PC-3 (cell line): ENCODE measurements at regions not wholly inside any gene's neighbourhood (a gene's known extent, or its start where the extent isn't known, plus 50 kb on each side); places are given as distances from the start of the nearest gene placed in this dataset.

Experiments
- ATAC-seq: fragments of 200-7000 bp; cut with Tn5 transposase; 2 replicates; pipeline ENCODE4 v1.9.1; 2020; ENCODE audit warnings: mild to moderate bottlenecking, moderate library complexity
- BruUV-seq: library from RNA; stranded (reverse); fragments of 400-500 nt; replicated peaks from 2 replicates; lab custom pipeline; 2021; lab: Mats Ljungman, UMichigan
- CTCF ChIA-PET: fragments of 300-600 bp; sonication (Branson Sonifier 250); formaldehyde crosslinking; loops from one replicate; lab custom pipeline; 2022; ENCODE audit warnings: antibody characterized with exemption; lab: Charles Lee
- POLR2A ChIA-PET: fragments of 300-600 bp; sonication (Branson Sonifier 250); formaldehyde crosslinking; loops from one replicate; lab custom pipeline; 2022; ENCODE audit warnings: antibody characterized with exemption; ENCODE audit not compliant: unreplicated experiment; lab: Charles Lee
- DNase-seq: peaks from one replicate; pipeline ENCODE4 v3.0.0-alpha.2; 2015
- H2AFZ ChIP-seq: fragments of 300-600 bp; sonication (generic); 2 replicates; pipeline ENCODE4 v1.6.0; 2016; ENCODE audit warnings: antibody characterized with exemption, low read length
- H3F3A ChIP-seq: fragments of 300-600 bp; sonication (generic); one replicate; pipeline ENCODE4 v1.6.0; 2017; ENCODE audit warnings: antibody characterized with exemption, low read length, control low read depth, mild to moderate bottlenecking; ENCODE audit not compliant: unreplicated experiment
- H3K27ac ChIP-seq: fragments of 300-600 bp; sonication (generic); 2 replicates; pipeline ENCODE4 v1.5.1; 2016; ENCODE audit warnings: mild to moderate bottlenecking, low read length
- H3K27me3 ChIP-seq: fragments of 300-600 bp; sonication (generic); 2 replicates; pipeline ENCODE4 v1.6.1; 2016; ENCODE audit warnings: low read length, mixed read lengths
- H3K36me3 ChIP-seq: fragments of 300-600 bp; sonication (generic); 2 replicates; pipeline ENCODE4 v1.6.1; 2016; ENCODE audit warnings: low read depth, mixed run types, low read length, mixed read lengths
- H3K4me1 ChIP-seq: fragments of 300-600 bp; sonication (generic); 2 replicates; pipeline ENCODE4 v1.5.1; 2016; ENCODE audit warnings: low read length; ENCODE audit not compliant: insufficient read depth
- H3K4me2 ChIP-seq: fragments of 300-600 bp; sonication (generic); 2 replicates; pipeline ENCODE4 v1.6.0; 2016; ENCODE audit warnings: low read length
- H3K4me3 ChIP-seq: fragments of 300-600 bp; sonication (generic); 2 replicates; pipeline ENCODE4 v1.5.1; 2016; ENCODE audit warnings: mild to moderate bottlenecking, low read length, mixed read lengths
- H3K79me2 ChIP-seq: fragments of 300-600 bp; sonication (generic); 2 replicates; pipeline ENCODE4 v1.6.1; 2017; ENCODE audit warnings: low read length, mixed read lengths
- H3K9ac ChIP-seq: fragments of 300-600 bp; sonication (generic); 2 replicates; pipeline ENCODE4 v1.6.0; 2016; ENCODE audit warnings: mild to moderate bottlenecking, low read length
- H3K9me2 ChIP-seq: fragments of 300-600 bp; sonication (generic); replicated peaks from 2 replicates; pipeline ENCODE4 v1.6.1; 2016; ENCODE audit warnings: mixed run types, low read length, mixed read lengths
- H3K9me3 ChIP-seq: fragments of 300-600 bp; sonication (generic); 2 replicates; pipeline ENCODE4 v1.6.1; 2016; ENCODE audit warnings: low read length, mixed read lengths
- H4K20me1 ChIP-seq: fragments of 300-600 bp; sonication (generic); 2 replicates; pipeline ENCODE4 v1.6.1; 2016; ENCODE audit warnings: low read length, mixed read lengths
- EZH2 ChIP-seq: fragments of 300-600 bp; sonication (generic); IDR thresholded peaks from one replicate; pipeline ENCODE4 v1.6.1; 2017; ENCODE audit warnings: antibody characterized with exemption, mild to moderate bottlenecking, low read length; ENCODE audit not compliant: unreplicated experiment
- EZH2phosphoT487 ChIP-seq: fragments of 300-600 bp; sonication (generic); IDR thresholded peaks from 2 replicates; pipeline ENCODE4 v1.6.1; 2018; ENCODE audit warnings: mild to moderate bottlenecking, antibody characterized with exemption, low read length, borderline replicate concordance
- intact Hi-C: fragments of 100-400 bp; cut with micrococcal nuclease; formaldehyde crosslinking; loops from 2 replicates; pipeline ENCODE4 v1.9.0; 2023
- TF ChIP-seq, protein P1 (sequence below): fragments of 300-600 bp; sonication (generic); conservative IDR thresholded peaks from 2 replicates; pipeline ENCODE4 v1.5.1; 2017; ENCODE audit warnings: antibody characterized with exemption, low read depth, mild to moderate bottlenecking, low read length

DNA sequence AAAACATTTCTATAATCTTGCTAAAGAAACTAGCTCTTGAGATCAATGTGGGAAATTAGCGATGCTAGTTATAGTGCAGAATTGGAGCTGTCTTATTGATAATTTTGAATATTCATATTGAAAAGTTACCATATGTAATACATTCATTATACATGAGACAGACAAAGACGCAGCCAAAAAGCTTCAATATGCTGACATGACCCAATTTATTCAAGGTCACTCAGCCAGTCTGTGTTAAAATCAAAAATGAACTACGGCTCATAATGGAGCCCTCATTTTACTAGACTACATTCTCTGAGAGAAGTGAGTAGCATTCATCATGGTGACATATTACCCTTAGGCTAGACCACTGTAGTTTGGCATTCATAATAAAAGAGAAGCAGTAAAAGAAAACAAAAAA, 107.3 kb upstream of the GABRG2 start:
- no TSS peak for BruUV-seq
- CTCF ChIA-PET = no interaction called here
- no peak for DNase-seq
- Histone ChIP-seq H3K4me3 (no peak overlapping the region), H3K79me2 (no peaks in the 10 kb centered on the region), H3F3A (no peaks in the 10 kb centered on the region), H3K9ac (no peak overlapping the region), H3K9me3 (peaks cover 13% of the 10 kb centered on the region; the same call in 1 of the 2 replicates), H4K20me1 (no peaks in the 10 kb centered on the region), H2AFZ (no peak overlapping the region), H3K4me1 (no peaks in the 10 kb centered on the region), H3K4me2 (no peak overlapping the region), H3K9me2 (no peaks in the 10 kb centered on the region), H3K36me3 (no peaks in the 10 kb centered on the region), H3K27me3 (no peaks in the 10 kb centered on the region), H3K27ac (no peak overlapping the region)
- TF ChIP-seq, protein P1, sequence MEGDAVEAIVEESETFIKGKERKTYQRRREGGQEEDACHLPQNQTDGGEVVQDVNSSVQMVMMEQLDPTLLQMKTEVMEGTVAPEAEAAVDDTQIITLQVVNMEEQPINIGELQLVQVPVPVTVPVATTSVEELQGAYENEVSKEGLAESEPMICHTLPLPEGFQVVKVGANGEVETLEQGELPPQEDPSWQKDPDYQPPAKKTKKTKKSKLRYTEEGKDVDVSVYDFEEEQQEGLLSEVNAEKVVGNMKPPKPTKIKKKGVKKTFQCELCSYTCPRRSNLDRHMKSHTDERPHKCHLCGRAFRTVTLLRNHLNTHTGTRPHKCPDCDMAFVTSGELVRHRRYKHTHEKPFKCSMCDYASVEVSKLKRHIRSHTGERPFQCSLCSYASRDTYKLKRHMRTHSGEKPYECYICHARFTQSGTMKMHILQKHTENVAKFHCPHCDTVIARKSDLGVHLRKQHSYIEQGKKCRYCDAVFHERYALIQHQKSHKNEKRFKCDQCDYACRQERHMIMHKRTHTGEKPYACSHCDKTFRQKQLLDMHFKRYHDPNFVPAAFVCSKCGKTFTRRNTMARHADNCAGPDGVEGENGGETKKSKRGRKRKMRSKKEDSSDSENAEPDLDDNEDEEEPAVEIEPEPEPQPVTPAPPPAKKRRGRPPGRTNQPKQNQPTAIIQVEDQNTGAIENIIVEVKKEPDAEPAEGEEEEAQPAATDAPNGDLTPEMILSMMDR = no peak
- no peak for TF ChIP-seq EZH2phosphoT487
- TF ChIP-seq EZH2 = no peak
- intact Hi-C loops = no loop called here
- POLR2A ChIA-PET = no interaction called here
- ATAC-seq = no peak

DNA sequence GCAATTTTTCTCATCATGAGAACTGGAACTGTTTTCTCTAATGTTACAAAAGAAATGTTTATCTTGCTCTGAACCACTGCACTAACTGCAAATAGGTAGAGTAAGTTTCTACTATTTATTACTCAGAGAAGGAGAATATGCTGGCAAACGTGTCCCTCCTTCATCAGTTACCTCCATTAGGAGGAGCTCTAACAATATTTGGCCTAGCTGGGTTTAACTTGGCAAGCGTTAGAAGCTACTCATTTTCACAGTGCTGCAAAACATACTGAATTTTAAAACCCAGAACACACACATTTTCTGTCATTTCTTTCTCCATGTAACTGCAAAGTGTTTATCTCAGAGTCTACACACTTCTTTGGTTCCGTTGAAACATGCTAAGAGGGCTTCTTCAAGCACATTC, 101.0 kb upstream of the GABRG2 start:
- Histone ChIP-seq H3K27ac (no peak overlapping the region), H3F3A (no peaks in the 10 kb centered on the region), H3K9me3 (peaks cover 13% of the 10 kb centered on the region; the same call in 1 of the 2 replicates), H2AFZ (no peak overlapping the region), H3K27me3 (no peaks in the 10 kb centered on the region), H3K4me1 (no peaks in the 10 kb centered on the region), H3K4me2 (no peak overlapping the region), H3K9me2 (no peaks in the 10 kb centered on the region), H3K36me3 (no peaks in the 10 kb centered on the region), H4K20me1 (no peaks in the 10 kb centered on the region), H3K9ac (no peak overlapping the region), H3K4me3 (no peak overlapping the region), H3K79me2 (no peaks in the 10 kb centered on the region)
- BruUV-seq = no TSS peak
- ChIA-PET POLR2A (no interaction called here), CTCF (interaction anchor here (0.6 kb wide), 1 partner anchor 458 kb away, joined by 12 read pairs; no protein-coding TSS in a partner anchor)
- no peak for TF ChIP-seq EZH2phosphoT487
- TF ChIP-seq, protein P1 = peak; percentile 57
- TF ChIP-seq EZH2 = no peak
- intact Hi-C loops = no loop called here
- ATAC-seq = peak; percentile 31; the same call in 1 of the 2 replicates
- DNase-seq = peak; percentile 51

DNA sequence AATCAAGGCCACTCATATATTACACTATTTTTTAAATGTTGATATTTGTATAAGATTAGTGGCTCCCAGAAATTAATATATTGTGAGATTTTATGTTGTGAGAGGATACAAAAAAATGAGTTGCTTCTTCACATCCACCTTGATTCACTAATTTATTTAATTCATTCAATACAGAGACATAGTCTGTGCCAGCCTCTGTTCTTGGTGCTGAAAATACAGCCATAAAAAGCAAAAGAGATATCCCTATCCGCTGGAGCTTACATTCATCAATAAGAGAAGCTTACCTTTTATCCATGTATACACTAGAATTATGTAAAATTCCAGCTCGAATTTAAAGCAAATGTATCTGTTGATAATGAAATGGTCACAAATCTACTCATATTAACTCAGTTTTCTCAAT, 92.2 kb upstream of the GABRG2 start:
- Histone ChIP-seq H3K9me2 (no peaks in the 10 kb centered on the region), H3K4me1 (no peaks in the 10 kb centered on the region), H3K79me2 (no peaks in the 10 kb centered on the region), H3K36me3 (no peaks in the 10 kb centered on the region), H3K4me2 (no peak overlapping the region), H3K9me3 (no peaks in the 10 kb centered on the region; the same call in 1 of the 2 replicates), H3F3A (no peaks in the 10 kb centered on the region), H3K27me3 (no peaks in the 10 kb centered on the region), H4K20me1 (no peaks in the 10 kb centered on the region), H3K4me3 (no peak overlapping the region), H3K9ac (no peak overlapping the region), H2AFZ (no peak overlapping the region), H3K27ac (no peak overlapping the region)
- ChIA-PET POLR2A (no interaction called here), CTCF (no interaction called here)
- ATAC-seq (no peak), DNase-seq (no peak)
- intact Hi-C loops = no loop called here
- BruUV-seq = no TSS peak
- TF ChIP-seq EZH2 = no peak
